HCT116 (cell line): ENCODE measurements at regions not wholly inside any gene's neighbourhood (a gene's known extent, or its start where the extent isn't known, plus 50 kb on each side); places are given as distances from the start of the nearest gene placed in this dataset.
A peak's percentile ranks its signal among the peaks of the same experiment; 100 is the strongest.

Experiments used
- ATAC-seq: fragments of 200-7000 bp; cut with Tn5 transposase; 2 replicates; pipeline ENCODE4 v1.9.1; 2020; ENCODE audit warnings: mild to moderate bottlenecking, moderate library complexity
- BruUV-seq: library from RNA; stranded (reverse); fragments of 400-500 nt; replicated peaks from 2 replicates; lab custom pipeline; 2021; lab: Mats Ljungman, UMichigan
- CTCF ChIA-PET: fragments of 300-600 bp; sonication (Branson Sonifier 250); formaldehyde crosslinking; loops from one replicate; lab custom pipeline; 2021; ENCODE audit warnings: antibody characterized with exemption; lab: Charles Lee
- POLR2A ChIA-PET: fragments of 300-600, 350-600 bp; sonication (Branson Sonifier 250); formaldehyde crosslinking; loops from one replicate; lab custom pipeline; 2021; ENCODE audit warnings: antibody characterized with exemption; lab: Charles Lee
- RAD21 ChIA-PET, 2 experiments: fragments of 300-600 bp; sonication (Branson Sonifier 250); formaldehyde crosslinking; loops; one replicate each; lab custom pipeline; 2023; ENCODE audit warnings: low total read pairs in 2 of 2; ENCODE audit not compliant: uncharacterized antibody in 2 of 2, unreplicated experiment in 2 of 2, low non-redundant PET in 1 of 2; lab: Charles Lee
- DNase-seq: peaks from one replicate; pipeline ENCODE4 v3.0.0-alpha.2; 2010; ENCODE audit warnings: low read depth, low spot score
- H2AFZ ChIP-seq: fragments of 200-600 bp; shearing (Covaris generic), sonication (generic); 2 replicates; pipeline ENCODE4 v1.6.1; 2017; ENCODE audit warnings: low read depth, mixed run types, mixed read lengths, antibody characterized with exemption, low read length; ENCODE audit not compliant: poor library complexity, severe bottlenecking
- H3K27ac ChIP-seq: 2 replicates; pipeline ENCODE4 v1.5.1; 2012; ENCODE audit warnings: low read depth, low read length
- H3K27me3 ChIP-seq: fragments of 200-600 bp; sonication (generic); 2 replicates; pipeline ENCODE4 v1.6.1; 2016; ENCODE audit warnings: mixed run types, low read length, mixed read lengths; ENCODE audit not compliant: insufficient read depth
- H3K36me3 ChIP-seq, 2 experiments: fragments of 200-500 bp in 1 of 2; fragments of 200-600 bp in 1 of 2; sonication (Bioruptor generic) in 1 of 2; sonication (generic) in 1 of 2; 2 replicates each; pipeline versions ENCODE4 v1.5.1 to v1.6.1; 2014 to 2016; ENCODE audit warnings: low read length in 2 of 2, inconsistent platforms in 1 of 2, mixed read lengths in 1 of 2, mixed run types in 1 of 2; ENCODE audit not compliant: insufficient read depth in 2 of 2, control insufficient read depth in 1 of 2
- H3K4me1 ChIP-seq, 2 experiments: fragments of 200-600 bp in 1 of 2; sonication (generic) in 1 of 2; 2 replicates each; pipeline versions ENCODE4 v1.5.1 to v1.6.1; 2012 to 2017; ENCODE audit warnings: low read length in 2 of 2, inconsistent platforms in 1 of 2, mild to moderate bottlenecking in 1 of 2, mixed read lengths in 1 of 2, mixed run types in 1 of 2, moderate library complexity in 1 of 2; ENCODE audit not compliant: insufficient read depth in 2 of 2, control insufficient read depth in 1 of 2
- H3K4me2 ChIP-seq: fragments of 200-600 bp; sonication (generic); 2 replicates; pipeline ENCODE4 v1.6.1; 2017; ENCODE audit warnings: mixed run types, low read length, mixed read lengths
- H3K4me3 ChIP-seq, 2 experiments: fragments of 200-600 bp in 1 of 2; sonication (generic) in 1 of 2; replicated peaks in 1 of 2; 2 replicates each; pipeline ENCODE4 v1.5.1; 2011 to 2016; ENCODE audit warnings: low read length in 2 of 2, control low read depth in 1 of 2, low read depth in 1 of 2, mild to moderate bottlenecking in 1 of 2, mixed read lengths in 1 of 2, mixed run types in 1 of 2
- H3K79me2 ChIP-seq: fragments of 200-600 bp; sonication (generic); 2 replicates; pipeline ENCODE4 v1.6.1; 2017; ENCODE audit warnings: mild to moderate bottlenecking, mixed run types, low read length, moderate library complexity, mixed read lengths; ENCODE audit not compliant: insufficient read depth
- H3K9ac ChIP-seq: fragments of 200-600 bp; sonication (generic); 2 replicates; pipeline ENCODE4 v1.6.1; 2016; ENCODE audit warnings: low read length, mixed read lengths
- H3K9me2 ChIP-seq: fragments of 200-600 bp; sonication (generic), shearing (Covaris generic); 2 replicates; pipeline ENCODE4 v1.6.1; 2017; ENCODE audit warnings: mixed run types, mild to moderate bottlenecking, moderate library complexity; ENCODE audit not compliant: insufficient read depth
- H3K9me3 ChIP-seq, 2 experiments: fragments of 200-500 bp in 1 of 2; fragments of 200-600 bp in 1 of 2; sonication (Bioruptor generic) in 1 of 2; sonication (generic) in 1 of 2; 2 replicates each; pipeline ENCODE4 v1.6.1; 2014 to 2017; ENCODE audit warnings: low read length in 2 of 2, mixed read lengths in 2 of 2, inconsistent platforms in 1 of 2, low read depth in 1 of 2, mild to moderate bottlenecking in 1 of 2, mixed run types in 1 of 2, moderate library complexity in 1 of 2; ENCODE audit not compliant: control insufficient read depth in 1 of 2, insufficient read depth in 1 of 2
- H4K20me1 ChIP-seq: fragments of 200-600 bp; sonication (generic), shearing (Covaris generic); 2 replicates; pipeline ENCODE4 v1.6.1; 2017; ENCODE audit warnings: mixed run types, mild to moderate bottlenecking, moderate library complexity; ENCODE audit not compliant: insufficient read depth
- CEBPB ChIP-seq: IDR thresholded peaks from 2 replicates; pipeline ENCODE4 v1.6.1; 2012; ENCODE audit warnings: low read depth
- EZH2 ChIP-seq: fragments of 200-600 bp; sonication (generic); IDR thresholded peaks from 2 replicates; pipeline ENCODE4 v1.6.1; 2017; ENCODE audit warnings: antibody characterized with exemption, mixed run types
- SIN3A ChIP-seq: IDR thresholded peaks from 2 replicates; pipeline ENCODE4 v1.6.1; 2012; ENCODE audit warnings: low read depth
- intact Hi-C: fragments of 100-400 bp; cut with micrococcal nuclease; formaldehyde crosslinking; loops from 2 replicates; pipeline ENCODE4 v1.10.0; 2022
- TF ChIP-seq, protein P1 (sequence below), 3 experiments: fragments of 200-600 bp in 1 of 3; sonication (generic) in 1 of 3; IDR thresholded peaks in 2 of 3; conservative IDR thresholded peaks in 1 of 3; 2 replicates each; pipeline ENCODE4 v1.5.1; 2012 to 2017; ENCODE audit warnings: low read depth in 2 of 3, low read length in 2 of 3, antibody characterized with exemption in 1 of 3, borderline replicate concordance in 1 of 3, control low read depth in 1 of 3, mild to moderate bottlenecking in 1 of 3, mixed read lengths in 1 of 3, mixed run types in 1 of 3, moderate library complexity in 1 of 3; ENCODE audit not compliant: insufficient read depth in 1 of 3

DNA sequence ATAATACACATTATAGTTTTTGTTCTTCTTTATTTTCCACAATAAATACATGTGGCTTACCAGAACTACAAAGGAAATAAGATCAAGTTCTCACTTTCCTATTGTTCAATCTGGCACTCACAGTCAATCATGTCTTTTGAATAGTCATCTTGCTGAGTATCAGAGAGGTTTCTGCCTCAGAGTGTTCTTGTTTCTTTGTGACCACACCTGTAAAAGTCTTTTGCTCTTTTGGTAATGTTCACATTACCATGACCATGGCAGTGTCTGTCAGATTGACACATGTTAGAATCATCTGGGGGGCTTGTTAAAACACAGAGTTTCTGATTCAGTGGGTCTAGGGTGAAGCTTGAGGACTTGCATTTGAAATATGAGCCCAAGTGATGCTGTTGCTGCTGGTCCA, 135.0 kb downstream of the SATB1 start:
- H3K9me2 ChIP-seq: no peaks in the 10 kb centered on the region
- no peak overlapping the region for H3K9ac ChIP-seq
- H3K27me3 ChIP-seq: no peaks in the 10 kb centered on the region
- no peaks in the 10 kb centered on the region for H3K79me2 ChIP-seq
- ATAC-seq (no peak), DNase-seq (no peak)
- H2AFZ ChIP-seq: no peak overlapping the region
- intact Hi-C loops: no loop called here
- H3K27ac ChIP-seq: no peak overlapping the region
- H3K9me3 ChIP-seq: no peaks in the 10 kb centered on the region
- H3K36me3 ChIP-seq: no peaks in the 10 kb centered on the region
- BruUV-seq: no TSS peak
- CTCF ChIA-PET: no interaction called here
- POLR2A ChIA-PET: no interaction called here
- no peaks in the 10 kb centered on the region for H4K20me1 ChIP-seq
- H3K4me2 ChIP-seq: no peak overlapping the region
- RAD21 ChIA-PET: no interaction called here
- TF ChIP-seq, protein P1, sequence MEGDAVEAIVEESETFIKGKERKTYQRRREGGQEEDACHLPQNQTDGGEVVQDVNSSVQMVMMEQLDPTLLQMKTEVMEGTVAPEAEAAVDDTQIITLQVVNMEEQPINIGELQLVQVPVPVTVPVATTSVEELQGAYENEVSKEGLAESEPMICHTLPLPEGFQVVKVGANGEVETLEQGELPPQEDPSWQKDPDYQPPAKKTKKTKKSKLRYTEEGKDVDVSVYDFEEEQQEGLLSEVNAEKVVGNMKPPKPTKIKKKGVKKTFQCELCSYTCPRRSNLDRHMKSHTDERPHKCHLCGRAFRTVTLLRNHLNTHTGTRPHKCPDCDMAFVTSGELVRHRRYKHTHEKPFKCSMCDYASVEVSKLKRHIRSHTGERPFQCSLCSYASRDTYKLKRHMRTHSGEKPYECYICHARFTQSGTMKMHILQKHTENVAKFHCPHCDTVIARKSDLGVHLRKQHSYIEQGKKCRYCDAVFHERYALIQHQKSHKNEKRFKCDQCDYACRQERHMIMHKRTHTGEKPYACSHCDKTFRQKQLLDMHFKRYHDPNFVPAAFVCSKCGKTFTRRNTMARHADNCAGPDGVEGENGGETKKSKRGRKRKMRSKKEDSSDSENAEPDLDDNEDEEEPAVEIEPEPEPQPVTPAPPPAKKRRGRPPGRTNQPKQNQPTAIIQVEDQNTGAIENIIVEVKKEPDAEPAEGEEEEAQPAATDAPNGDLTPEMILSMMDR (IDR thresholded peaks at IDR 0.05 in 2 of 3, conservative IDR thresholded peaks at IDR 0.05 in 1 of 3; ENCODE audit: borderline replicate concordance in 1 of 3, insufficient read depth in 1 of 3, low read depth in 2 of 3, low read length in 2 of 3): no peak
- no peak for TF ChIP-seq SIN3A
- H3K4me1 ChIP-seq: peaks cover 8 to 10% of the 10 kb centered on the region in 2 experiments; a peak in 3 of 4 replicates
- H3K4me3 ChIP-seq: no peak overlapping the region

DNA sequence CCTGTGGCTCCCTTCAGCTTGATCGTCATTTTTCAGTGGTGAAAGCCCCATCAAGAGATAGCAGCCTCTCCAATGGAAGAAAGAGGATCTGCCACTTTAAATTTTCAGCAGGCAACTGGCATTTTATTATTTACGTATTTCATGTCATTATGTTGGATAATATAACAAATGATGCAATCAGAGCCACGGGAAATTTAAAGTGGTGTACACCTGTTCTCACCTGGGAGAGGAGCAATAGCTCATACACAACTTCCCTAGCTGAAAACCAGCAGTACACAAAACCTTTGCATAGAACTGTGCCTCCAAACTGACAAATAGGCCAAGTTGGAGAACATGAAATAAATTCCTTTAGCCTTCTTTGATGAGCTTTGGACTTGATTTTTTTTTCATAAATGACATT, 136.9 kb downstream of the SATB1 start:
- H3K27ac ChIP-seq: no peak overlapping the region
- no peaks in the 10 kb centered on the region for H3K4me1 ChIP-seq
- H3K36me3 ChIP-seq: no peaks in the 10 kb centered on the region
- H3K4me3 ChIP-seq: no peak overlapping the region
- RAD21 ChIA-PET: no interaction called here
- CTCF ChIA-PET: no interaction called here
- ATAC-seq (no peak), DNase-seq (no peak)
- no peaks in the 10 kb centered on the region for H3K27me3 ChIP-seq
- no peaks in the 10 kb centered on the region for H3K9me2 ChIP-seq
- H3K4me2 ChIP-seq: no peak overlapping the region
- no peak overlapping the region for H3K9ac ChIP-seq
- TF ChIP-seq CEBPB (peak; percentile 41), EZH2 (no peak)
- intact Hi-C loops: no loop called here
- no peaks in the 10 kb centered on the region for H3K9me3 ChIP-seq
- H3K79me2 ChIP-seq: no peaks in the 10 kb centered on the region
- H2AFZ ChIP-seq: no peak overlapping the region
- BruUV-seq: no TSS peak
- POLR2A ChIA-PET: no interaction called here
- no peaks in the 10 kb centered on the region for H4K20me1 ChIP-seq
